Cardiac septum (tissue), 1 donor: ENCODE measurements at regions not wholly inside any gene's neighbourhood (a gene's known extent, or its start where the extent isn't known, plus 50 kb on each side); places are given as distances from the start of the nearest gene placed in this dataset.

Experiments
- DNase-seq: peaks from one replicate; pipeline ENCODE4 v3.0.0-alpha.2; 2020; ENCODE audit warnings: low spot score
- intact Hi-C: fragments of 100-400 bp; cut with DNase I; formaldehyde crosslinking; loops from one replicate; pipeline ENCODE4 v1.14.0; 2022
- donor health status: DM: no; HTN: no; CAD: no.

DNA sequence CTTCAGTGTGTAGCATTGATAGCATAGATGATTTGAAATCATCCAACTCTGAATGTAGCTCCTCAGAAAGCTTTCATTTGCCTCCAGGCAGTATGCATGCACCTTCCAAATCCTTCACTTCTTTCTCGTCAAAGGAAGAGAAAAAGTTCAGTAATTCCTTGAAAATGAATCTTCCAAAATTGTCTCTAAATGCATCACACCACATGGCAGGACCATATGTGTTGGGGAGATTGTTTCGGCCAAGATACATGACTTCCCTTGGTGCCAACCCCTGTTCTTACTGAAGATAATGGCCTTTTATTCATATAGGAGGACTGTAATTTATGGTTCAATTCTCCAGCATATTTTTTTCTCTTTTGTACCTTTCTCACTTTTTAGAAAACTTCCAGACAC is 315.6 kb upstream of the SPRY2 start:
- no peak for DNase-seq
- intact Hi-C loops = no loop called here

DNA sequence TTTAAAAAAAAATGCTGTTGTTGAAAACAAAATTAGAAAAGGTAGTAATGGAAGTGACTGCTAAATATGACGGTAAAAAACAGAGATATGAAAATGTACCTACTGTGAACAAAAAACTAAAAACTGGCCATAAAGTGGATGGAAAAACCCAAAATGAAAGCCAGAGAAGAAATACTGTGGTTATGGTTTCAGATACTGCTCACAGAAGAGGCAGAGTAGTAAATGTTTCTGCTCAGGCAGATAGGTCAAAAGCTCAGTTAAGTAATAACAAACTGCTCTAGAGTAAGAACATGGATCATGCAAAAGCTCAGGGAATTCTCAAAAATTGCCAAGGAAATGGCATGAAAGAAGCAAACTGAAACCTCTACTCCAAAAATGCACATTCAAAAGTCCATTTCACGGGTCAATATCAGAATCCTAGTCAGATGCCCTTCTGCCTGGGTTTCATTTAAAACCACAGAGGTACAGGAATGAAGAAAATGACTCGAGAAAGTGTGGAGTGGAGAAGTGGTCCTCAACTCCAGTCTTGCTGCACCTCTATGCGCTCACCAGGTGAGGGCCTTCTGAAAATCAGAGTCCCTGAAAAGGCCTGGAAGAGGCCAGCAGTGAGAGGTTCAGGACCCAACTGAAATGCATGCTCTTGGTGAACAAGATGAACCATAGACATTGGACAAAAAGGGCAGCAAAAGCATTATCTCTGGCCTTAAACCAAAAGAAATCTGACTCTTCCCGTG is 315.0 kb upstream of the SPRY2 start:
- intact Hi-C loops = no loop called here
- no peak for DNase-seq

DNA sequence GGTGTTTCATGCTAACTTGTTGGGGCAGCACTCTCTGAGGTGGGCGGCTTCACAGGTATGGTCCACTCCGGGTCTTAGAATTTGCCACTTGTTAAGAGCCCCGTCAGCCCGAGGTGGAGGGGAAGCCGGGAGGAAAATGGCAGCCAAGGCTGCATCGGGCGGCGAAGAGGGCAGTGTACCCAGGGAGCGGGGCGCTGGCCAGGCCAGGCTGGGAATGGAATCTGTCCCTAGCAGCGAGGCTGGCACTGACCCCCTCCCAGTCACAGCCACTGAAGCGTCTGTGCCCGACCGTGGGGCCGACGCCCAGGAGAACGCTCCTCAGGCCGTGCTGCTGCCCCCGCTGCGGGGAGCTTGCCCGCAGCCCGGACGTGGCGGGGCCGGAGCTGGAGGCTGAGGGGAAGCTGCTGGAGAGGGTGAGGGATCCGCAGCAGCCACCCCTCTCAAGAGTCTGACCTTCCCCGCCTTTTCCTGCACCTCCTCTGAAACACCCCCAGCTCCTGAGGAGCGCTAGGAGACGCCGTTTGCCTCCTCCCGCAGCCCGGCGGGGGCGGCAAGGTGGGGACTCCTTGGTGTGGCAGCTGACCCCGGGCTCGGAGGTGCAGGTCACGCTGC is 313.8 kb upstream of the SPRY2 start:
- intact Hi-C loops = no loop called here
- DNase-seq = no peak

DNA sequence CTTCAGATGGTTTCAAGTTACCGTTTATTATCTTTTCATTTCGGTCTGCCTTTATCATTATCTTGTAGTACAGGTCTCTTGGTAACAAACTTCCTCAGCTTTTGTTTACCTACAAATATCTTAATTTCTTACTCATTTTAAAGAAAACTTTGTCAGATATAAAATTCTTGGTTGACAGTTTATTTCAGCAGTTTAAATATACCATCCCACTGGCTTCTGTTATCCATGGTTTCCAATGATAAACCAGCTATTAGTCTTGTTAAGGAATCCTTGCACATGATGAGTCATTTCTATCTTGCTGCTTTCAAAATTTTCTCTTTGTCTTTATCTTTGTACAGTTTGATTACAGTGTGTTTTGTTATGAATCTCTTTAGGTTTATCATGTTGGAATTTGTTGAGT is 308.3 kb upstream of the SPRY2 start:
- no peak for DNase-seq
- intact Hi-C loops = no loop called here

DNA sequence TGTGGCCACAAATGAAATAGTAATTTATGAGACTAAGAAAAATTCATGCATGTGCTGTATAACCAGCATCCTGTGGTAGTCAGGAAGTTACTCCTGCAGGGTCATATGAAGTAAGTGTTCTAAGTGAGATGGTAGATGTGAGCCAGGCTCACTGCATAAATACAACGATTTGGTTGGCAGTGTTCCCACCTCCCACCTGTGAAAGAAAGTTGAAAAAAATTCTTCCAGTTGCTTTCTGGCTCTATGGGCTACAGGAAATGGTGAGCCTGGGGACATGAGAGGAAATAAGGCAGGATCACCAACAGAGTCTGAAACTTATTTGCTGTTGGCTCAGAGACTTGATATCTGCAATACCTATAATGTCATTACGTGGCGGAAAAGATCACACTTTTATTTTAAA is 301.7 kb upstream of the SPRY2 start:
- no peak for DNase-seq
- intact Hi-C loops = no loop called here

DNA sequence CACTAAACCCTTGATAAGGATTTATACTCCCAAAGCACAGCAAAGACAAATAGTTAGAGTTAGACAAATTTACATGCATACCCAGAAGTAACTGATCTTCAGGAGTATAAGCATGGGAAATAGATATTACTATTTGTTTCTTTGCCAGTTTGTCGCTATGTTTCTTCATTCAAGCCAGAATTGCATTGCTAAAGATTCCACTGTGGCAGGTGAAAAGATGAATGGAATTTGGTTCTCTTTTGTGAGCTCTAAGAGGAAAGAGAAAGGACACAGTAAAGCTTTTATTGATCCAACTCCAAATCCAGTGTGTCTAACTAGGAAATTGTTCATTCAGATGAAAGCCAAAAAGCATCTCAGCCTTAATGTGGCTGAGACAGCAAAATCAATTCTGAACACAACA is 292.3 kb upstream of the SPRY2 start:
- intact Hi-C loops = no loop called here
- no peak for DNase-seq

DNA sequence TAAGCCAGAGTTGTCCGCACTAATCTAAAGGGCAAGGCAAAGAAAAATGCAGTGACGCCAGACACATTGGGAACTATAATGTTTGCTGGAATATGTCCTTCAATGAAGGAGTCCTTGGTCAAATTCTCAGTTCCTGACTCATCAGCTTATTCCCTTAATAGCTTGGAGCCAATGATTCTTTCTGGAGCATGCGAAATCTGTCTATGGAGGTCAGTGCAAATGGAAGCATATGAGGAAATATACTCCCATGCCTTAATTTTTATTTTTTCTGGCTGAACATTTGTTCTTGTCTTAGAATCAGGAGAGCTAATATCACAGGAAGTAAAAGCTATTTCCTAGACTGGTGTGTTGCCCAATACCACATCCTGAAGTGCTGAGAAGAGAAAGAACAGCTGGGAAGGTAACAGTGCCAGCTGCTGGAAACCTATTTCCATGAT is 289.8 kb upstream of the SPRY2 start:
- no peak for DNase-seq
- intact Hi-C loops = no loop called here

DNA sequence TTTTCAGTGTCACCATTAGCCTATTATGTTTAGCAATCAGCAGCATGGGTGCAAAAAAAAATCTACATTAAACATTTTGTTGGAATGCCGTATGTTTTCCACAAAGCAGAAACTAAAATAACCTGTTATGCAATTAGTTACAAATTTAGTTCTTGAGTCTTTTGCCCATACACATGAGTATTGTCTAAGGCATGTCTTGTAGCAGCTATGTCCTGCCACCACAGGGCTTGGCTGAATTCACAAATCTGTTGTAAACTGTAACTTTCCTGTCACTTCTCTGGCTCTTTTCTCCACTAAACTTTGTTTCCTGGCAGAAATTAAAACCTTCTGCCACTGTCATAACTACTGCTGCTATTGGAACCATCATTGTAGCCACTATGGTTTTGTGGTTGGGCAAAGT is 277.9 kb upstream of the SPRY2 start:
- DNase-seq = no peak
- intact Hi-C loops = no loop called here

DNA sequence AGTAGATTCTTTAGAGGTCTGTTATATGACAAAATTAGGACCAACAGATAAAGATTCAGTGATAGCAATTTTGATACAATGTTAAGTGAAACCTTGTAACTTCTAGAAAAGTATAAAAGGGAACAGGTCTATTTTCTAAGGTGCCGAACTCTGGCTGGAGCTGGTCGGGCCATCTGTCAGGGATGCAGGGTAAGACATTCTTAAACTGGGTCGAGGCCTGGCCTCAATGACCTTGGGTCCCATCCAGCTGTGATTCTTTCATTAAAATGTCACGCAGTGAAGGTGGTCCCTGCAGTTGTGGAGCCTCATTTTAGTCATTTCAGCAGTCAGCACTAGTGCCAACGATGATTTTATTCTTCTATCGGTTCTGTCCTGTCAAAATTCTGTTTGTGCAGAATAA is 271.9 kb upstream of the SPRY2 start:
- intact Hi-C loops = no loop called here
- DNase-seq = no peak

DNA sequence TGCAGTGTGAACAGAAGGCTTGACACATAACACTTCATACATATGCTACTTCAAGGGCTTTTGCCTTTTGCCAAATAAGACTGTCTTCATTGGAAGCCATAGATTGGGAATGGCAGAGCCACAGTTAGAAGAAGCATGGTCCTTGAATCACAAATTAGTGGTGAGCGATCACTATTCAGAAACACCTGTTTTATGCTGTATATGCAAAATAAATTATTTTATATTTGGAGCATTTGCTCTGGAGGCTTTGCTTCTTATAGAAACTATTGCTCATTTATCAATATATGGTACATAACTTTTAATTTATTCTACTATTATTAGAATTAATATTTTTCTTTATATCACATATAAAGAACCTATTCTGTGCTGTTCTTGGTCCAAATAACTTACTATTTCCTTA is 270.4 kb upstream of the SPRY2 start:
- intact Hi-C loops = no loop called here
- DNase-seq = no peak

DNA sequence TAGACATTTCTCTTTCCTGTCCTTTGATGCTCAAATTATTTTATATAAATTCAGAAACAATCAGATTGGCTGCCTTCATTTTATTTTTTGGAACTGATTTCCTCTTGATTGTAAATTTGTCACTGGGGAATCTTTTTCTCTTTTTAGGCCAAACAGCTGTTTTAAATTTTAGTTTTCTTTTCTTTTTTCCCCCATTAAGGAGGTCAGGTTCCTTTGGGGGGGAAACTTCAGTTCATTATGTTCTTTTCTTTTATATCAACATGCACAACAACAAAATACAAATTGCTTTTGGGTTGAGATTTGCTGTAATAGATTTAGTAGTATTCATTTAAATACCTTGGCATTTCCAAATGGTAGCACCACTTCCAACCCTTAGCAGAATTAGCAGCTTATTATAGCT is 264.8 kb upstream of the SPRY2 start:
- no peak for DNase-seq
- intact Hi-C loops = no loop called here

DNA sequence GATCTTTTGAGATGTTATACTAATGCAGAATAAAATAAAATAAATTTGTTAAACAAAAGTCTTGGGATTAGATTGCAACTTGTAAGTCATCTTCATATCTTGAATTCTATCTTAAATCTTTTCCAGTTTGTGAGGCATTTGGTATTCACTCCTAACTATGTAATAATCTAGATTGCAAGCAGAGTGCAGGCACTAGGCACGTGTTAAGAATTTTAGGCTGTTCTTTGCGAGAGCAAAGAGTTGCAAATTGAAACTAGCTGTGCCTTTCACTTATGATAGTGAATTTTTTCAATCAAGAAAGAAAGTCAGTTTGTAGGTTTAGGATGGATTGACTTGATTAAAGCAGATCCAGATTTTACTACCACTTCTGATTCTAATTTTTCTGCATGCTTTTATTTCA is 264.1 kb upstream of the SPRY2 start:
- no peak for DNase-seq
- intact Hi-C loops = no loop called here

DNA sequence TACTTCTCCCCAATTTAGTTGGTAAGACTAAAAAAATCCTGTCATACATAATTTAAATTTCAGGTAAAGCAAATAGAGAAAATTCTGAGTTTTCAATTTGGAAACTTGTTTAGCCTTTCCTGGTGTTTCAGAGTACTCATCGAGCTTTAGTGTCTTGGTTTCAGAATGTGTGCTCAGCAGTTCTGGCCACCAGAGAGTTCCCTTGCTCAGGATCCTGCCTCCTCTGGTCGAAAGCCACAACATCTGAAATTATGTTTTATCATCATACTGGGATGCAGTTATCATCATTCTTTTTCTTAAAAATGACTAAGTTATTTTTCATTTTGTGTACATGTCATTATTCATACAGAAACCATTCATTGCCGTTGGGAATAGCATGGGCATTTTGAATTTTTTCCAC is 263.2 kb upstream of the SPRY2 start:
- intact Hi-C loops = no loop called here
- no peak for DNase-seq

DNA sequence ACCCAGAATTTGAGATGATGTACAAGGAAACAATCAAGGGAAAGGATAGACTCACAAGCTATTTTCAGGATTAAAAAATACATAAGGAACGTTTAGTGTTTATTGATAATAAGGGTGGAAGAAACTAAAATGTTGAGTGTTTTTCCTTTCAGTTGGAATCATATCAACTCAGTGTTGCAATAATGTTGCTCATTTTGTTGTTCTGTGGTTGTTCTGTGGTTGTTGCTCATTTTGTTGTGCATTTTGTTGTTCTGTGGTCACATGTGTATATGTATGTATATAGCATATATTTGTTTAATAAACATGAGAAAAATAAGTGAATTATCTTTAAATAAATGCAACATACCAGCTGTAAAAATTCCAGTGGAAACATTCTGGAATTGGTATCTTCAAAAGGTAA is 262.4 kb upstream of the SPRY2 start:
- DNase-seq = no peak
- intact Hi-C loops = no loop called here

DNA sequence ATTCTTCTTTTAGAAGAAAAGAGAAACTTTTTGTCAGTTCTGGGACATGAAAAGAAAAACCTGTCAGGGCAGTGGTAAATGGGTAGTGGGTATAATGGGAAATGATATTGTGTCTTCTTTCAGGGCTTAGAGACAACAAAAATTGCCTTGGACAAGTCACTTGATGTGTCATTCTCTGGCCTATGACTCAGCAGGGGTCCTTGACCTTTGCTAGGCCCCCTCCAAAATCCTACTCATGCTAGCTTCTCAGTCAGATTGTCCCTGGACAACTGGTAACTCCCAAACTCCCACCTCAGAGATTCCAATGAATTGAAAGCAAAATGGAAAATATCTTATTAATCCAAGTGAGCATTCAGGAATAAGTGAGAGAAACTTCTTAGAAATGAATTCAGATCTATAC is 258.8 kb upstream of the SPRY2 start:
- no peak for DNase-seq
- intact Hi-C loops = no loop called here

DNA sequence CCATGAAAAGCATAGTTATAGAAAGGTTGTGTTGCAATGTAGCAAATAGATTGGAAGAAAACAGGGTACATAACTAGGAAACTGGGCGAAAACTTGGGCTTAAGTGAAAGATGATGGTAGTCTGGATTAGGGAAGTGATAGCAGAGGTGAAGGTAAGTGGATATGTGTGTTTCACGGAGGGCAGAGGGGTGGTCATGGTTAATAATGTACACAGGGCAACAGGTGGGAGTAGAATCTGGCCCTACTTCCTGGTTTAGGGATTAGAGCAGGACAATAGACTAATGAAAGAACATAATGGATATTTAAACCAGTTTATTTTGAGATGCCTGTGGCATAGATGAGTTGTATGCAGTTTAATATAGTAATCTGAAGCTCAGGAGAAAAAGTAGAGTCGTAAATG is 257.3 kb upstream of the SPRY2 start:
- intact Hi-C loops = no loop called here
- no peak for DNase-seq

DNA sequence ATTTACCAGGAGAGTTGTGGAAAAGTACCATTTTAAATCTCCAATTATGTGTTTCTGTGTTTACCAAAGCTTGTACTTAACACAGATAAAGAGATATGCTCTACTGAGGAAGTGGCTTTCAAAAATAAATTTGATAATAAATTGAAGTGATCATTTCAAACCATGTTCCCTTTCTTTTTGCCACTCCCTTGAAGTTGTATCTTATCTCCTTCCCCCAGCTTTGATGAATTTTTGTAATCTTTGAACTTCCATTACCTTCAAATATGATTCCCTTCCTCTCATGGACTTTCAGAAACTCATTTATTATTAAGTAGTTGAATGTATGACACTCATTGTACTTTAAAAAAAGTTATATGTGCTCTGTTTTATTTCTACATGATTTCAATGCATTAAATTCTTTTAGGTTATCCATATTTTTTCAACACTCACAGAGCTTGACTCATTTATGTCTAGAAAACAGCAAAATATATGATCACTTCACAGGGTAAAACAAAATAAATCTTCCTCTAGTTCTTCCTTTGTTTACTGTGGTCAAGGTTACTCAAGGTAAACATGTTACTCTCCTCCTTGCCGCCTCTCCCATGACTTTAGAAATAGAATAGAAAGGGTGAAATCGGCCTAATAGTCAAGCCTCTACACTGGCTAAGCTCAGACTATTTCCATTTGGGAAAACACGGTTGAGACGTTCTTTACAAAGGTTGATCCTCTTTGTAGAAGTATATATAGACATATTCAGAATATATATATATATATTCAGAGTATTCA is 251.2 kb upstream of the SPRY2 start:
- no peak for DNase-seq
- intact Hi-C loops = no loop called here

DNA sequence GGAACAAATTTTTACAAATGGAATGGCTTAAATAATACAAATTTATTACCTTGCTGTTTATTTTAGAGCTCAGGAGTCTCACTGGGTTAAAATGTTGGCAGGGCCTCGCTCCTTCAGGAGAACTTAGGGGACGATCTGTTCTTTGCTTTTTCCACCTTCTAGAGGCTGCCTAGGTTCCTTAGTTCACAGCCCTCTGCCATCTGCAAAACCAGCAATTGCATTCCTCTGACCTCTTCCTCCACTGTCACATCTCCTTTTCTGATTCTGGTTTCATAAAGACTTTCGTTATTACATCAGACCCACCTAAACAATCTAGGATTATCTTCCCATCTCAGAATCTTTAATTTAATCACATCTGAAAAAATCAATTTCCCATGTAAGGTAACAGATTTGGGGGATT is 249.6 kb upstream of the SPRY2 start:
- intact Hi-C loops = no loop called here

DNA sequence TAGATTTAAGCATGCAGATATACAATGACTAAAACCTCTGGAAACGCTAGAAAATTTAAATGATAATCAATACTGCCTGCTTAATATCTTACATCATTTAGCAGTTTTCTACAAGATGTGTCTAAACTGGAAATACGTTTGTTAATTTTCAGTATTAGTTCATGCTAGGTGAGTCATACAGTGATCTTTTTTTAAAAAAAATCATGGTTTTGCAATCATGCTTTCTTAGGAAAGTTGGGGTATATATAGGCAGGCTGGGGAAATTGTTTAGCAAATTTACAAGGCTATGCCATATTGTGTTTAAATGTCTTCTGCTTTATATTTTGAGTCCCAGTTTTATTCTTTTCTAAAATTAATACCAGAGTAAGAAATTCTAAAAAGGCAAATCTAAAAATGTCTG is 245.4 kb upstream of the SPRY2 start:
- no peak for DNase-seq
- intact Hi-C loops = no loop called here

More for the DNA sequence above, 249.6 kb upstream of the SPRY2 start:
- DNase-seq = no peak

DNA sequence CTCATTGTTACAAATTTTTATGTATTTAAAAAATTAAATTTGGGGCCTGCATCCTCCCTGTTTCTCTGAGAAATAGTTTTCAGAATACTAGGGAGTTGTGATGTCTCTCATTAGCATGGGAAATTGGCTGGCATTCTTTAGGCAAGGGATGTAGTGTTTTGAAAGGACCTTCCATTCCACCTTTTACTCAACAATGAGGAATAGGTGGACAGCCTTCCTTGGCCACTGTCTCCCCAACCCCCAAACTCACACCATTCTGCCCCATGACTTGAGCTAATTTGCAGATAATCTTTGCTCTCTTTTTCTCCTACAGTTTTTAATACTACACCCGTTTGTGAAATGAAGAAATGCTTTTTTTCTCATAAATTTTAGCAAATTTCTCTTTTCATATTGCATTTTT is 244.6 kb upstream of the SPRY2 start:
- no peak for DNase-seq
- intact Hi-C loops = no loop called here

DNA sequence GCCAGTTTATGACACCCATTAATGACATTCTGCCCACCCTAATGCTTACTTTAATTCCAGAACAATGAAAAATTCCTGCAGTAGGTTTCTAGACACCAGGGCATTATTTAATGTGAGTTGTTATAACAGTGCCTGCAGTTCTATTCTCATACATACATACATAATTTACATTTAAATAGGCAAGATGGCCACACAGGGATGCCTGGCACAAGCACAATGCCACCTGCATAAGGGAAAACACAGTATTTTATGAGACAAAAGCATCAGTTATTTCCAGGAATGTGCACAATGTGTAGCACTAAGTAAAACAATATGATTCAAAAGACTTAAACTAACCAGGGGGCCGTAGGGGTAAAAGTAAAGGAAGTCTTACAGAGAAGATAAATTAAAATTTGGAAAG is 243.9 kb upstream of the SPRY2 start:
- DNase-seq = no peak
- intact Hi-C loops = no loop called here
